Mucosa of stomach (tissue), 1 donor: ENCODE measurements at regions not wholly inside any gene's neighbourhood (a gene's known extent, or its start where the extent isn't known, plus 50 kb on each side); places are given as distances from the start of the nearest gene placed in this dataset.

ENCODE experiments used
- H3K27me3 ChIP-seq: one replicate; pipeline ENCODE4 v1.7.0; 2013; ENCODE audit warnings: mild to moderate bottlenecking, low read length; ENCODE audit not compliant: control insufficient read depth, insufficient read depth
- H3K36me3 ChIP-seq: one replicate; pipeline ENCODE4 v1.7.0; 2013; ENCODE audit warnings: low read length; ENCODE audit not compliant: control insufficient read depth, insufficient read depth
- H3K4me1 ChIP-seq: one replicate; pipeline ENCODE4 v1.7.0; 2013; ENCODE audit warnings: mild to moderate bottlenecking, low read length; ENCODE audit not compliant: control insufficient read depth, insufficient read depth
- H3K4me3 ChIP-seq: one replicate; pipeline ENCODE4 v1.7.0; 2013; ENCODE audit warnings: low read length
- H3K9ac ChIP-seq: one replicate; pipeline ENCODE4 v1.7.0; 2013; ENCODE audit warnings: mild to moderate bottlenecking, low read length, moderate library complexity
- H3K9me3 ChIP-seq: one replicate; pipeline ENCODE4 v1.7.0; 2013; ENCODE audit warnings: mild to moderate bottlenecking, low read length, moderate library complexity; ENCODE audit not compliant: control insufficient read depth
- donor health status: Pancreatic carcinoma.

- Histone ChIP-seq H3K4me1 (no peaks in the 10 kb centered on the region), H3K4me3 (no peak overlapping the region), H3K36me3 (no peaks in the 10 kb centered on the region), H3K9me3 (no peaks in the 10 kb centered on the region), H3K9ac (no peak overlapping the region), H3K27me3 (no peaks in the 10 kb centered on the region)
Measured at GRCh38 chr5:89769975-89770374, 639.6 kb downstream of the CETN3 start.

GRCh38 chr5:89759802-89760201 lies 649.8 kb downstream of the CETN3 start:
- H3K9me3 ChIP-seq: no peaks in the 10 kb centered on the region

GRCh38 chr5:89758146-89758545 lies 651.4 kb downstream of the CETN3 start:
- H3K9ac ChIP-seq: no peak overlapping the region
- H3K4me3 ChIP-seq: no peak overlapping the region
- H3K9me3 ChIP-seq: no peaks in the 10 kb centered on the region
- no peaks in the 10 kb centered on the region for H3K4me1 ChIP-seq
- no peaks in the 10 kb centered on the region for H3K27me3 ChIP-seq
- no peaks in the 10 kb centered on the region for H3K36me3 ChIP-seq

More at GRCh38 chr5:89759802-89760201, 649.8 kb downstream of the CETN3 start:
- H3K4me3 ChIP-seq: no peak overlapping the region
- no peaks in the 10 kb centered on the region for H3K36me3 ChIP-seq
- no peaks in the 10 kb centered on the region for H3K27me3 ChIP-seq
- H3K9ac ChIP-seq: no peak overlapping the region
- no peaks in the 10 kb centered on the region for H3K4me1 ChIP-seq

GRCh38 chr5:89756955-89757354 lies 652.6 kb downstream of the CETN3 start:
- Histone ChIP-seq H3K9me3 (no peaks in the 10 kb centered on the region), H3K36me3 (no peaks in the 10 kb centered on the region), H3K9ac (no peak overlapping the region), H3K4me1 (no peaks in the 10 kb centered on the region), H3K4me3 (no peak overlapping the region), H3K27me3 (no peaks in the 10 kb centered on the region)

GRCh38 chr5:89755024-89755423 lies 654.5 kb downstream of the CETN3 start:
- H3K4me3 ChIP-seq: no peak overlapping the region
- no peaks in the 10 kb centered on the region for H3K27me3 ChIP-seq
- no peaks in the 10 kb centered on the region for H3K4me1 ChIP-seq
- H3K9ac ChIP-seq: no peak overlapping the region
- H3K36me3 ChIP-seq: no peaks in the 10 kb centered on the region
- H3K9me3 ChIP-seq: no peaks in the 10 kb centered on the region

- Histone ChIP-seq H3K9me3 (no peaks in the 10 kb centered on the region), H3K4me3 (no peak overlapping the region), H3K4me1 (no peaks in the 10 kb centered on the region), H3K36me3 (no peaks in the 10 kb centered on the region), H3K27me3 (no peaks in the 10 kb centered on the region), H3K9ac (no peak overlapping the region)
Measured at GRCh38 chr5:89735082-89735481, 674.5 kb downstream of the CETN3 start.

GRCh38 chr5:89733772-89734171 lies 675.8 kb downstream of the CETN3 start:
- no peak overlapping the region for H3K9ac ChIP-seq
- no peaks in the 10 kb centered on the region for H3K27me3 ChIP-seq
- no peaks in the 10 kb centered on the region for H3K4me1 ChIP-seq
- no peaks in the 10 kb centered on the region for H3K9me3 ChIP-seq
- no peaks in the 10 kb centered on the region for H3K36me3 ChIP-seq
- no peak overlapping the region for H3K4me3 ChIP-seq

- Histone ChIP-seq H3K36me3 (no peaks in the 10 kb centered on the region), H3K4me3 (no peak overlapping the region), H3K4me1 (no peaks in the 10 kb centered on the region), H3K9me3 (no peaks in the 10 kb centered on the region), H3K9ac (no peak overlapping the region), H3K27me3 (no peaks in the 10 kb centered on the region)
Measured at GRCh38 chr5:89729623-89730301, 679.8 kb downstream of the CETN3 start.

- Histone ChIP-seq H3K4me3 (no peak overlapping the region), H3K4me1 (no peaks in the 10 kb centered on the region), H3K36me3 (no peaks in the 10 kb centered on the region), H3K9me3 (no peaks in the 10 kb centered on the region), H3K9ac (no peak overlapping the region), H3K27me3 (no peaks in the 10 kb centered on the region)
Measured at GRCh38 chr5:89728750-89729149, 680.8 kb downstream of the CETN3 start.

GRCh38 chr5:89728134-89728533 lies 681.4 kb downstream of the CETN3 start:
- Histone ChIP-seq H3K9ac (no peak overlapping the region), H3K4me3 (no peak overlapping the region), H3K9me3 (no peaks in the 10 kb centered on the region), H3K27me3 (no peaks in the 10 kb centered on the region), H3K36me3 (no peaks in the 10 kb centered on the region), H3K4me1 (no peaks in the 10 kb centered on the region)

- no peaks in the 10 kb centered on the region for H3K9me3 ChIP-seq
- H3K4me3 ChIP-seq: no peak overlapping the region
- H3K27me3 ChIP-seq: no peaks in the 10 kb centered on the region
Measured at GRCh38 chr5:89724379-89725095, 685.0 kb downstream of the CETN3 start.

GRCh38 chr5:89723907-89724306 lies 685.6 kb downstream of the CETN3 start:
- Histone ChIP-seq H3K27me3 (no peaks in the 10 kb centered on the region), H3K9me3 (no peaks in the 10 kb centered on the region), H3K9ac (no peak overlapping the region), H3K4me1 (no peaks in the 10 kb centered on the region), H3K36me3 (no peaks in the 10 kb centered on the region), H3K4me3 (no peak overlapping the region)

More at GRCh38 chr5:89724379-89725095, 685.0 kb downstream of the CETN3 start:
- Histone ChIP-seq H3K9ac (no peak overlapping the region), H3K4me1 (no peaks in the 10 kb centered on the region), H3K36me3 (no peaks in the 10 kb centered on the region)
